ENCODE measurements at regions not wholly inside any gene's neighbourhood (a gene's known extent, or its start where the extent isn't known, plus 50 kb on each side); places are given as distances from the start of the nearest gene placed in this dataset.

GRCh38 chr2:22560021-22560420, 825.0 kb upstream of the KLHL29 start:
- WGBS, 2 experiments (ENCODE audit: insufficient coverage in 2 of 2) = 74 to 83% methylated on average over 2 of the region's 5 CpGs
- H3K4me3 ChIP-seq (ENCODE audit: extremely low read depth, insufficient read depth, low read length, poor library complexity, severe bottlenecking) = no peak overlapping the region
- no peaks in the 10 kb centered on the region for H3K9me3 ChIP-seq (ENCODE audit: control insufficient read depth, low read length)
- H3K27ac ChIP-seq (ENCODE audit: low read depth, low read length, severe bottlenecking) = no peak overlapping the region
- no peaks in the 10 kb centered on the region for H3K4me1 ChIP-seq (ENCODE audit: control insufficient read depth, insufficient read depth, low read length, poor library complexity, severe bottlenecking)
- H3K36me3 ChIP-seq (ENCODE audit: control insufficient read depth, insufficient read depth, low read length) = no peaks in the 10 kb centered on the region

GRCh38 chr2:22579341-22579740, 805.6 kb upstream of the KLHL29 start:
- H3K36me3 ChIP-seq (ENCODE audit: control insufficient read depth, insufficient read depth, low read length) = no peaks in the 10 kb centered on the region
- no CpG with 5 or more reads among the region's 3 CpGs for WGBS, 2 experiments (ENCODE audit: insufficient coverage in 2 of 2)
- H3K4me1 ChIP-seq (ENCODE audit: control insufficient read depth, insufficient read depth, low read length, poor library complexity, severe bottlenecking) = no peaks in the 10 kb centered on the region

GRCh38 chr2:22582107-22582506, 802.9 kb upstream of the KLHL29 start:
- H3K9me3 ChIP-seq (ENCODE audit: control insufficient read depth, low read length) = peaks cover 20% of the 10 kb centered on the region
- H3K4me3 ChIP-seq (ENCODE audit: extremely low read depth, insufficient read depth, low read length, poor library complexity, severe bottlenecking) = no peak overlapping the region
- H3K27ac ChIP-seq (ENCODE audit: low read depth, low read length, severe bottlenecking) = no peak overlapping the region
- H3K36me3 ChIP-seq (ENCODE audit: control insufficient read depth, insufficient read depth, low read length) = no peaks in the 10 kb centered on the region
- WGBS, 2 experiments (ENCODE audit: insufficient coverage in 2 of 2) = 67 to 70% methylated on average over 2 of the region's 3 CpGs
- no peaks in the 10 kb centered on the region for H3K4me1 ChIP-seq (ENCODE audit: control insufficient read depth, insufficient read depth, low read length, poor library complexity, severe bottlenecking)

More at GRCh38 chr2:22579341-22579740, 805.6 kb upstream of the KLHL29 start:
- no peak overlapping the region for H3K27ac ChIP-seq (ENCODE audit: low read depth, low read length, severe bottlenecking)
- no peak overlapping the region for H3K4me3 ChIP-seq (ENCODE audit: extremely low read depth, insufficient read depth, low read length, poor library complexity, severe bottlenecking)
- peaks cover 20% of the 10 kb centered on the region for H3K9me3 ChIP-seq (ENCODE audit: control insufficient read depth, low read length)

- Histone ChIP-seq H3K9me3 (ENCODE audit: control insufficient read depth, low read length) (peaks cover 4% of the 10 kb centered on the region), H3K36me3 (ENCODE audit: control insufficient read depth, insufficient read depth, low read length) (no peaks in the 10 kb centered on the region), H3K4me3 (ENCODE audit: extremely low read depth, insufficient read depth, low read length, poor library complexity, severe bottlenecking) (no peak overlapping the region), H3K4me1 (ENCODE audit: control insufficient read depth, insufficient read depth, low read length, poor library complexity, severe bottlenecking) (no peaks in the 10 kb centered on the region), H3K27ac (ENCODE audit: low read depth, low read length, severe bottlenecking) (no peak overlapping the region)
- 93 to 94% methylated on average over 5 of the region's 5 CpGs for WGBS, 2 experiments (ENCODE audit: insufficient coverage in 2 of 2)
These were observed 788.7 kb upstream of the KLHL29 start for GRCh38 chr2:22596306-22596705.

GRCh38 chr2:22600156-22600555, 784.8 kb upstream of the KLHL29 start:
- Histone ChIP-seq H3K36me3 (ENCODE audit: control insufficient read depth, insufficient read depth, low read length) (no peaks in the 10 kb centered on the region), H3K27ac (ENCODE audit: low read depth, low read length, severe bottlenecking) (no peak overlapping the region), H3K4me3 (ENCODE audit: extremely low read depth, insufficient read depth, low read length, poor library complexity, severe bottlenecking) (no peak overlapping the region), H3K4me1 (ENCODE audit: control insufficient read depth, insufficient read depth, low read length, poor library complexity, severe bottlenecking) (no peaks in the 10 kb centered on the region), H3K9me3 (ENCODE audit: control insufficient read depth, low read length) (no peaks in the 10 kb centered on the region)
- WGBS, 2 experiments (ENCODE audit: insufficient coverage in 2 of 2) = 29 to 100% methylated on average over 1 to 2 of the region's 2 CpGs

- no peak overlapping the region for H3K27ac ChIP-seq (ENCODE audit: low read depth, low read length, severe bottlenecking)
- no peaks in the 10 kb centered on the region for H3K9me3 ChIP-seq (ENCODE audit: control insufficient read depth, low read length)
- H3K4me1 ChIP-seq (ENCODE audit: control insufficient read depth, insufficient read depth, low read length, poor library complexity, severe bottlenecking) = no peaks in the 10 kb centered on the region
- WGBS, 2 experiments (ENCODE audit: insufficient coverage in 2 of 2) = no CpG with 5 or more reads among the region's 1 CpG
- no peak overlapping the region for H3K4me3 ChIP-seq (ENCODE audit: extremely low read depth, insufficient read depth, low read length, poor library complexity, severe bottlenecking)
- H3K36me3 ChIP-seq (ENCODE audit: control insufficient read depth, insufficient read depth, low read length) = no peaks in the 10 kb centered on the region
These were observed 784.0 kb upstream of the KLHL29 start for GRCh38 chr2:22600999-22601398.

GRCh38 chr2:22604136-22604535, 780.8 kb upstream of the KLHL29 start:
- 93 to 100% methylated on average over 2 to 3 of the region's 4 CpGs for WGBS, 2 experiments (ENCODE audit: insufficient coverage in 2 of 2)
- Histone ChIP-seq H3K4me1 (ENCODE audit: control insufficient read depth, insufficient read depth, low read length, poor library complexity, severe bottlenecking) (no peaks in the 10 kb centered on the region), H3K9me3 (ENCODE audit: control insufficient read depth, low read length) (no peaks in the 10 kb centered on the region), H3K36me3 (ENCODE audit: control insufficient read depth, insufficient read depth, low read length) (no peaks in the 10 kb centered on the region), H3K27ac (ENCODE audit: low read depth, low read length, severe bottlenecking) (no peak overlapping the region), H3K4me3 (ENCODE audit: extremely low read depth, insufficient read depth, low read length, poor library complexity, severe bottlenecking) (no peak overlapping the region)

- Histone ChIP-seq H3K36me3 (ENCODE audit: control insufficient read depth, insufficient read depth, low read length) (no peaks in the 10 kb centered on the region), H3K4me3 (ENCODE audit: extremely low read depth, insufficient read depth, low read length, poor library complexity, severe bottlenecking) (no peak overlapping the region), H3K9me3 (ENCODE audit: control insufficient read depth, low read length) (no peaks in the 10 kb centered on the region), H3K4me1 (ENCODE audit: control insufficient read depth, insufficient read depth, low read length, poor library complexity, severe bottlenecking) (no peaks in the 10 kb centered on the region), H3K27ac (ENCODE audit: low read depth, low read length, severe bottlenecking) (no peak overlapping the region)
- WGBS, 2 experiments (ENCODE audit: insufficient coverage in 2 of 2) = 80% methylated on average over 1 of the region's 3 CpGs; no CpG with 5 or more reads in 1 of the 2 experiments
These were observed 768.9 kb upstream of the KLHL29 start for GRCh38 chr2:22616031-22616430.

- no peak overlapping the region for H3K4me3 ChIP-seq (ENCODE audit: extremely low read depth, insufficient read depth, low read length, poor library complexity, severe bottlenecking)
- H3K36me3 ChIP-seq (ENCODE audit: control insufficient read depth, insufficient read depth, low read length) = no peaks in the 10 kb centered on the region
- H3K9me3 ChIP-seq (ENCODE audit: control insufficient read depth, low read length) = no peaks in the 10 kb centered on the region
- WGBS, 2 experiments (ENCODE audit: insufficient coverage in 2 of 2) = 83 to 100% methylated on average over 2 to 3 of the region's 3 CpGs
- no peaks in the 10 kb centered on the region for H3K4me1 ChIP-seq (ENCODE audit: control insufficient read depth, insufficient read depth, low read length, poor library complexity, severe bottlenecking)
- H3K27ac ChIP-seq (ENCODE audit: low read depth, low read length, severe bottlenecking) = no peak overlapping the region
These were observed 761.4 kb upstream of the KLHL29 start for GRCh38 chr2:22623620-22624019.

GRCh38 chr2:22626621-22627020, 758.4 kb upstream of the KLHL29 start:
- no peak overlapping the region for H3K4me3 ChIP-seq (ENCODE audit: extremely low read depth, insufficient read depth, low read length, poor library complexity, severe bottlenecking)
- WGBS, 2 experiments (ENCODE audit: insufficient coverage in 2 of 2) = 50% methylated on average over 1 of the region's 2 CpGs; no CpG with 5 or more reads in 1 of the 2 experiments
- no peak overlapping the region for H3K27ac ChIP-seq (ENCODE audit: low read depth, low read length, severe bottlenecking)
- no peaks in the 10 kb centered on the region for H3K9me3 ChIP-seq (ENCODE audit: control insufficient read depth, low read length)
- no peaks in the 10 kb centered on the region for H3K36me3 ChIP-seq (ENCODE audit: control insufficient read depth, insufficient read depth, low read length)
- H3K4me1 ChIP-seq (ENCODE audit: control insufficient read depth, insufficient read depth, low read length, poor library complexity, severe bottlenecking) = no peaks in the 10 kb centered on the region

- Histone ChIP-seq H3K4me1 (ENCODE audit: control insufficient read depth, insufficient read depth, low read length, poor library complexity, severe bottlenecking) (no peaks in the 10 kb centered on the region), H3K36me3 (ENCODE audit: control insufficient read depth, insufficient read depth, low read length) (no peaks in the 10 kb centered on the region), H3K9me3 (ENCODE audit: control insufficient read depth, low read length) (no peaks in the 10 kb centered on the region), H3K27ac (ENCODE audit: low read depth, low read length, severe bottlenecking) (no peak overlapping the region), H3K4me3 (ENCODE audit: extremely low read depth, insufficient read depth, low read length, poor library complexity, severe bottlenecking) (no peak overlapping the region)
- 82 to 100% methylated on average over 1 of the region's 2 CpGs for WGBS, 2 experiments (ENCODE audit: insufficient coverage in 2 of 2)
These were observed 756.8 kb upstream of the KLHL29 start for GRCh38 chr2:22628221-22628620.
